Prostate gland (tissue), 2 donors: ENCODE measurements at regions not wholly inside any gene's neighbourhood (a gene's known extent, or its start where the extent isn't known, plus 50 kb on each side); places are given as distances from the start of the nearest gene placed in this dataset.

Experiments
- CTCF ChIP-seq, 4 experiments: fragments of 200-600 bp in 2 of 4; fragments of 450-650 bp in 2 of 4; sonication (generic) in 2 of 4; IDR thresholded peaks; 1 replicate in 3 of 4; 2 replicates in 1 of 4; pipeline ENCODE4 v1.5.1; 2016 to 2019; ENCODE audit warnings: antibody characterized with exemption in 4 of 4, mild to moderate bottlenecking in 2 of 4, moderate library complexity in 2 of 4
- POLR2A ChIP-seq: fragments of 450-650 bp; IDR thresholded peaks from one replicate; pipeline ENCODE4 v1.6.1; 2016; ENCODE audit warnings: antibody characterized with exemption, mild to moderate bottlenecking
- POLR2AphosphoS5 ChIP-seq: sonication (generic); formaldehyde crosslinking; IDR thresholded peaks from one replicate; pipeline ENCODE4 v1.6.1; 2017; ENCODE audit warnings: antibody characterized with exemption

GRCh38 chr14:34330846-34331245, 131.2 kb downstream of the SPTSSA start:
- TF ChIP-seq CTCF (IDR thresholded peaks at IDR 0.05): no peak
- TF ChIP-seq POLR2A: no peak
- TF ChIP-seq POLR2AphosphoS5: no peak
